ENCODE measurements at regions not wholly inside any gene's neighbourhood (a gene's known extent, or its start where the extent isn't known, plus 50 kb on each side); places are given as distances from the start of the nearest gene placed in this dataset.

DNA sequence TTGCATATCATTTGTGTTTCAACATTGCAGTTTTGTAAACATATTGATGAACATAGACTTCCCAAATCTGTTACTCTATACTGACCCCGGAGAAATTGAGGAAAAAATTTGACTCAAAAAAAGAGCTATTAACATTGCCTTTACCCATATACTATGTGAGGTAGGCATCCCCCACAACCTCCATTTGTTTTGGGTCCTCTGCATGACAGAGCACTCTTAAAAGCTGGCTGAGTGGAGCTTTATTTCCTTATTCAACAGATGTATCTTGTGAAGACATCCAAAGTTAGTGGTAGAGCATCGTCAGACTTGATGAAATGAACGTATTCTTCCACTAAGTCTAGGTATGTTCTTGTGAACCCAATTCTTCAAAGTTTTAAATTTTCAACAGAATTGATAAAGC, 310.5 kb downstream of the CDH9 start:
- TF ChIP-seq, protein P1, sequence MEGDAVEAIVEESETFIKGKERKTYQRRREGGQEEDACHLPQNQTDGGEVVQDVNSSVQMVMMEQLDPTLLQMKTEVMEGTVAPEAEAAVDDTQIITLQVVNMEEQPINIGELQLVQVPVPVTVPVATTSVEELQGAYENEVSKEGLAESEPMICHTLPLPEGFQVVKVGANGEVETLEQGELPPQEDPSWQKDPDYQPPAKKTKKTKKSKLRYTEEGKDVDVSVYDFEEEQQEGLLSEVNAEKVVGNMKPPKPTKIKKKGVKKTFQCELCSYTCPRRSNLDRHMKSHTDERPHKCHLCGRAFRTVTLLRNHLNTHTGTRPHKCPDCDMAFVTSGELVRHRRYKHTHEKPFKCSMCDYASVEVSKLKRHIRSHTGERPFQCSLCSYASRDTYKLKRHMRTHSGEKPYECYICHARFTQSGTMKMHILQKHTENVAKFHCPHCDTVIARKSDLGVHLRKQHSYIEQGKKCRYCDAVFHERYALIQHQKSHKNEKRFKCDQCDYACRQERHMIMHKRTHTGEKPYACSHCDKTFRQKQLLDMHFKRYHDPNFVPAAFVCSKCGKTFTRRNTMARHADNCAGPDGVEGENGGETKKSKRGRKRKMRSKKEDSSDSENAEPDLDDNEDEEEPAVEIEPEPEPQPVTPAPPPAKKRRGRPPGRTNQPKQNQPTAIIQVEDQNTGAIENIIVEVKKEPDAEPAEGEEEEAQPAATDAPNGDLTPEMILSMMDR (IDR thresholded peaks at IDR 0.05): no peak
- TF ChIP-seq POLR2A (IDR thresholded peaks at IDR 0.05): no peak
- no peak for TF ChIP-seq POLR2AphosphoS5 (IDR thresholded peaks at IDR 0.05)

Data from sigmoid colon (tissue), 4 donors.